ENCODE measurements at regions not wholly inside any gene's neighbourhood (a gene's known extent, or its start where the extent isn't known, plus 50 kb on each side); places are given as distances from the start of the nearest gene placed in this dataset.

DNA sequence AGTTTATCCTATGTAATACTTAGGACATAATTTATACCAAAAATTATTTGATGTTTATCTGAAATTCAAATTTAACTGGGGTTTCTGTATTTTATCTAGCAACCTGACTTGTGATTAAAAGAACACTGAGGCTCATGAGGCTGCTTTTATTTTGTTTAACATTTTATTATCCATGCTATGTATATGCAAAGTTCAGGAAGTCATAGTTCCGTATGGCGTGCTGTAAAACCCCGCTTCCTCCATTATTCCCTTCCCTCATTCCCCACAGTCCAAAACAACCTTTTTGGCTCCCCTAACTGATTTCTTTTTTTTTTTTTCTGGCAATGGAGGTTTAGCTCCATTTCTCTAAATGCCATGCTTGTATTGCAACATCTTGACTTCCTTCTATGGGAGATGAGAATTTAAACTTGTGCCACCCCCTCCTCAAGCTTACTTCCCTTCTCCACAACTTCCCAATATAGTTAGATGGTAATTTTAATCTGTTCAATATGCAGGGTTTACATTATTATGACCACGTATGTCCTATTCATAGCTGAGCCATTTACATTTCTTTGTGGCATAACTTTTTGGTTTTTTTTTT, 138.0 kb upstream of the DNAH14 start:
- Histone ChIP-seq H3K27ac (ENCODE audit: low read depth, low read length) (no peak overlapping the region), H3K27me3 (ENCODE audit: control insufficient read depth, insufficient read depth, low read length) (no peaks in the 10 kb centered on the region), H3K4me3 (ENCODE audit: low read depth, low read length) (no peak overlapping the region), H3K9me3 (ENCODE audit: control insufficient read depth, insufficient read depth, low read length) (no peaks in the 10 kb centered on the region)
- ChIA-PET CTCF (no interaction called here), POLR2A (interaction anchor here (0.6 kb wide), 1 partner anchor 233 kb away, joined by 5 read pairs; no protein-coding TSS in a partner anchor)
- DNase-seq (ENCODE audit: low read depth, low spot score) = no peak
- no peak for TF ChIP-seq CTCF (IDR thresholded peaks at IDR 0.05; ENCODE audit: low read depth, low read length)

DNA sequence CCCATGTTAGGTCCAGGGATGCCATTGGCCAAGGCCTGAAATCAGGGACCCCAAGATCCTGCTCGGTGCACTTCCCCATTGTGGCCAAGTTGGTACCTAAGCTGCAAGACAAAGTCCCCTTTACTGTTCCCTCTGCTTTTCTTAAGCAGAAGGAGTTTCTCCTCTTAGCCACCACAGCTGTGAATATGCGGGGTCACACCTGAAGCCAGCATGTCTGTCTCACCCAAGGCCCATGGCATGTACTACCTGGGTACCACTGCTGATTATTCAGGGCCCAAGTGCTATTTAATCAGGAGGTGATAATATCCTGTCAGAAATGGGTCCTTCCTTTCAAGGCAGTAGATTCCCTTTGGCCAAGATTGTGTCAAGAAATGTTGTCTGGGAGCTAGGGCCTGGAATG, 133.9 kb upstream of the DNAH14 start:
- POLR2A ChIA-PET = no interaction called here
- Histone ChIP-seq H3K27ac (ENCODE audit: low read depth, low read length) (no peak overlapping the region), H3K4me3 (ENCODE audit: low read depth, low read length) (no peak overlapping the region), H3K9me3 (ENCODE audit: control insufficient read depth, insufficient read depth, low read length) (no peaks in the 10 kb centered on the region), H3K27me3 (ENCODE audit: control insufficient read depth, insufficient read depth, low read length) (no peaks in the 10 kb centered on the region)
- CTCF ChIA-PET = no interaction called here
- DNase-seq (ENCODE audit: low read depth, low spot score) = no peak
- no peak for TF ChIP-seq CTCF (IDR thresholded peaks at IDR 0.05; ENCODE audit: low read depth, low read length)

- ChIA-PET CTCF (no interaction called here), POLR2A (no interaction called here)
- Histone ChIP-seq H3K27me3 (ENCODE audit: control insufficient read depth, insufficient read depth, low read length) (peaks cover 1% of the 10 kb centered on the region), H3K4me3 (ENCODE audit: low read depth, low read length) (no peak overlapping the region), H3K9me3 (ENCODE audit: control insufficient read depth, insufficient read depth, low read length) (no peaks in the 10 kb centered on the region), H3K27ac (ENCODE audit: low read depth, low read length) (no peak overlapping the region)
- DNase-seq (ENCODE audit: low read depth, low spot score) = no peak
- no peak for TF ChIP-seq CTCF (IDR thresholded peaks at IDR 0.05; ENCODE audit: low read depth, low read length)
Measured at GRCh38 chr1:224799083-224799482, 130.4 kb upstream of the DNAH14 start.

GRCh38 chr1:224800486-224801119, 128.9 kb upstream of the DNAH14 start:
- H3K27me3 ChIP-seq (ENCODE audit: control insufficient read depth, insufficient read depth, low read length) = peaks cover 4% of the 10 kb centered on the region
- no peak for DNase-seq (ENCODE audit: low read depth, low spot score)
- POLR2A ChIA-PET = no interaction called here
- H3K27ac ChIP-seq (ENCODE audit: low read depth, low read length) = no peak overlapping the region
- no peaks in the 10 kb centered on the region for H3K9me3 ChIP-seq (ENCODE audit: control insufficient read depth, insufficient read depth, low read length)
- no peak for TF ChIP-seq CTCF (IDR thresholded peaks at IDR 0.05; ENCODE audit: low read depth, low read length)
- CTCF ChIA-PET = interaction anchor here (0.8 kb wide), 1 partner anchor 129 kb away, joined by 3 read pairs; no protein-coding TSS in a partner anchor
- no peak overlapping the region for H3K4me3 ChIP-seq (ENCODE audit: low read depth, low read length)

DNA sequence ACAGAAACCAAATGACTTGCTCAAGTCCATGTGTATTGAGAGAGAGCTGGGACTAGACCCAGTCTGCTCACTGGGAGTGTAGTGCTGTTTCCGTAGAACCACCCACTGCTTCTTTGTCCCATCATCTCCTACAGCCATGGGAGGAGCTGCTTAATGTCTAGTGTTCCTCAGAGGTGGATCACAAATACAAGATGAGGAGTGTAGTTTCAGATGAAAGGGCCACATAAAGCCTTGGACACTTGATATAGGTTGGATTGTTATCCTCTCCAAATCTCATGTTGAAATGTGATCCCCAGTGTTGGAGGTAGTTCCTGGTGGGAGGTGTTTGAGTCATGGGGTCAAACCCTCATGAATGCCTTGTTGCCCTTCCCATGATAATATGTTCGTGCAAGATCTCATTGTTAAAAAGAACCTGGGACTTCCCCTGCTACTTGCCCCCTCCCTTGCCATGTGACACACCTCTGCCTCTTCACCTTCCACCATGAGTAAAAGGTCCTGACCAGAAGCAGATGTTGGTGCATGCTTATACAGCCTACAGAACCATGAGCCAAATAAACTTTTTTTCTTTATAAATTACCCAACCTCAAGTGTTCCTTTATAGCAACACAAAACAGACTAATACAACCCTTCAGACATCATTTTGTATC, 127.5 kb upstream of the DNAH14 start:
- H3K27me3 ChIP-seq (ENCODE audit: control insufficient read depth, insufficient read depth, low read length) = peaks cover 4% of the 10 kb centered on the region
- no peak for TF ChIP-seq CTCF (IDR thresholded peaks at IDR 0.05; ENCODE audit: low read depth, low read length)
- POLR2A ChIA-PET = no interaction called here
- CTCF ChIA-PET = interaction anchor here (2.5 kb wide), 1 partner anchor 50 kb away, joined by 9 read pairs; no protein-coding TSS in a partner anchor
- no peak for DNase-seq (ENCODE audit: low read depth, low spot score)
- no peaks in the 10 kb centered on the region for H3K9me3 ChIP-seq (ENCODE audit: control insufficient read depth, insufficient read depth, low read length)
- no peak overlapping the region for H3K27ac ChIP-seq (ENCODE audit: low read depth, low read length)
- H3K4me3 ChIP-seq (ENCODE audit: low read depth, low read length) = no peak overlapping the region

All from AG04450 (cell line).